ENCODE measurements at regions not wholly inside any gene's neighbourhood (a gene's known extent, or its start where the extent isn't known, plus 50 kb on each side); places are given as distances from the start of the nearest gene placed in this dataset.

DNA sequence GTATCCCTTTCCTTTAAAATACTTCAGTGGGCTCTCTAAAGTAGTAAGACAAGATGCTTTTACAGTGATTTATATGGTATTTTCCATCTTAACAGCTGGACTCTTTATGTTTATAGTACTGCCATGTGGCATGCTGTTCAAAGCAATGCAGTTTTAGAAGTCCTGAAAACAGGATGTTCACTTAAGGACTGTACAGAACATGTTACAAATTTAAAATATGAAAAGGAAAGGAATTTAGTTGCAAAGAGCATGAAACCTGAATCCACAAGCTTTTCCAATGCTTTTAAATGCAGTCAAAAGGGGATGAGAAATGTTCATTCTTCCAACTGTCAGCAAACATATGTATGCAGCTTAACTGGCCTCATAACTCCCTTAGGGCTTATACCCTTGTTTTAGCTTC is 580.2 kb downstream of the EFNA5 start:
- H3K27ac ChIP-seq, result no peak overlapping the region
- TF ChIP-seq, protein P1, sequence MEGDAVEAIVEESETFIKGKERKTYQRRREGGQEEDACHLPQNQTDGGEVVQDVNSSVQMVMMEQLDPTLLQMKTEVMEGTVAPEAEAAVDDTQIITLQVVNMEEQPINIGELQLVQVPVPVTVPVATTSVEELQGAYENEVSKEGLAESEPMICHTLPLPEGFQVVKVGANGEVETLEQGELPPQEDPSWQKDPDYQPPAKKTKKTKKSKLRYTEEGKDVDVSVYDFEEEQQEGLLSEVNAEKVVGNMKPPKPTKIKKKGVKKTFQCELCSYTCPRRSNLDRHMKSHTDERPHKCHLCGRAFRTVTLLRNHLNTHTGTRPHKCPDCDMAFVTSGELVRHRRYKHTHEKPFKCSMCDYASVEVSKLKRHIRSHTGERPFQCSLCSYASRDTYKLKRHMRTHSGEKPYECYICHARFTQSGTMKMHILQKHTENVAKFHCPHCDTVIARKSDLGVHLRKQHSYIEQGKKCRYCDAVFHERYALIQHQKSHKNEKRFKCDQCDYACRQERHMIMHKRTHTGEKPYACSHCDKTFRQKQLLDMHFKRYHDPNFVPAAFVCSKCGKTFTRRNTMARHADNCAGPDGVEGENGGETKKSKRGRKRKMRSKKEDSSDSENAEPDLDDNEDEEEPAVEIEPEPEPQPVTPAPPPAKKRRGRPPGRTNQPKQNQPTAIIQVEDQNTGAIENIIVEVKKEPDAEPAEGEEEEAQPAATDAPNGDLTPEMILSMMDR (conservative IDR thresholded peaks at IDR 0.05), result no peak

DNA sequence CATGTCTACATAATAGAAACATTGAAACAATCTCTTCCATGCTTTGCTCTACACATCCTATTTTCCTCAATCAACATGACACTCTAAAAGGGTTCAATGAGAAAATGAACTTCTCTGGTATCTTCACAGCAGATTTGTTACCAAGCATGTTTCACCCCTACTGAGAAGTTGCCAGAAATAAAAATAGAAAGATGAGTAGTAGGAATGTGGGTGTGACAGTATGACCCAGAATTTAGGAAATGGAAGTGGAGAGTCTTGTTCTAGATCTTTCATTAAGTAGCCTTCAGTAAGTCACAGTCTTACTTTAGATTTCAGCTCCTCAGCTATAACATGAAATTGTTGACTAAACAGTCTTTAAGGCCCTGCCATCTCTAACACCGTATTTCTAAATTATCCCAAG is 581.8 kb downstream of the EFNA5 start:
- no peak overlapping the region for H3K27ac ChIP-seq
- TF ChIP-seq, protein P1 (conservative IDR thresholded peaks at IDR 0.05), result no peak

DNA sequence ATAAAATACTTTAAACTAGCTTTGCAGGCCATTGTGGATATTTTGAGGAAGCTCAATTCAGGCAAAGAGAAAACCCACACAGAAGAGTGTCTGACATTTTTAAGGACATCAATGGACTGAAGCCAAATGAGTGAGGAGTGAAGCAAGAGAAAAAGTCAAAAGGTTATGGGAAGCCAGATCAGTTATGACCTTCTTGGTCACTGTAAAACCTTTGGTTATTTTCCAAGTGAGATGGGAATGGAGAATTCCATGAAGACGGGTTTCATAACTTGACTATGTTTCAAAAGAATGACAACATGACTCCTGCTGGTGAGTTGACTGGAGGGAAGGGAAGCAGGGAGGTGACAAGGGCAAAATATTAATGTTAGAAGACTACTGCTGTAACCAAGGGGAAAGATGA is 585.2 kb downstream of the EFNA5 start:
- H3K27ac ChIP-seq, result no peak overlapping the region
- TF ChIP-seq, protein P1 (conservative IDR thresholded peaks at IDR 0.05), result no peak

DNA sequence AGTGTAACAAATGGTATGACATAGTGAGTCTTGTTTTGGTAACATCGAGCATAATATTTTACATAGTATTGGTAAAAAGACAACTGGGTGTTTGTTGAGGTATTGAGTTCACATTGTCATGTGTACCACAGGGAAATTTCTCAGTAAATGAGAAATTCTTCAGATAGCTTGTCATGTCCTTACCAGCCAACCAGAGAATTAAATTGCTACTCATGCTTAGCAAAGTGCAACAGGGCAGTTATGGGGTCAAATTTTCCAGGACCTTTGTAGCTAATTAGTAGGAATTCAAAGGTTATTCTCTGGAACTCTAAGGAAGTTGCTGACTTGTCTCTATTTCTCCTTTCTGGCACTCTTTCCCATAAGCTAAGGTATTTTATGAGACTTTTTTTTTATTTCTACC is 595.7 kb downstream of the EFNA5 start:
- TF ChIP-seq, protein P1 (conservative IDR thresholded peaks at IDR 0.05), result no peak
- H3K27ac ChIP-seq, result no peak overlapping the region

DNA sequence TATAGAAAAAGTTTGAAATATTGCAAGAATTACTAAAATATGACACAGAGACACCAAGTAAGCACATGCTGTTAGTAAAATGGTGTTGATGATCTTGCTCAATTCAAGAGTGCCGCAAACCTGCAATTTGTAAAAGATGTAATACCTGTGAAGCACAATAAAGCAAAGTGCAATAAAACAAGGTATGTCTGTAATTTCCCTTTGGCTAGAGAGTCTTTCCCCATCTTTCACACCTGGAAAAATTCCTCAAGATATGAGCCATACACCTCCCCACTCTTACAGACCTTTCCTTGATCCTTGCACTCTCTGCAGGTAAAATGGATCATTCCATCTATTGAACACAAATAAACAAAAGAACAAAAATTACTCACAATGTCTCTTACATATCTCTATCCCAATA is 597.8 kb downstream of the EFNA5 start:
- TF ChIP-seq, protein P1 (conservative IDR thresholded peaks at IDR 0.05), result no peak
- H3K27ac ChIP-seq, result no peak overlapping the region

DNA sequence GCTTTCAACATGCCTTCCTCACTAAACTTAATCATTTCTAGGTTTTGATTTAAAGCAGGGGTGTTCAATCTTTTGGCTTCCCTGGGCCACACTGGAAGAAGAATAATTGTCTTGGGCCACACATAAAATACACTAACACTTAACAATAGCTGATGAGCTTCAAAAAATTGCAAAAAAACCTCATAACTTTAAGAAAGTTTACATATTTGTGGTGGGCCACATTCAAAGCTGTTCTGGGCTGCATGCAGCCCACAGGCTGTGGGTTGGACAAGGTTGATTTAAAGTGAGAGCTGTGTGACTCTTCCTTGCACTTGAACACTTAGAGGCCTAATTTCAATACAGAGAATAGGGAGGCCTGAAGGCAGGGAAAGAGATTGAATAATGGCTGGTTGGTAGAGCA is 598.3 kb downstream of the EFNA5 start:
- TF ChIP-seq, protein P1 (conservative IDR thresholded peaks at IDR 0.05), result no peak
- no peak overlapping the region for H3K27ac ChIP-seq

DNA sequence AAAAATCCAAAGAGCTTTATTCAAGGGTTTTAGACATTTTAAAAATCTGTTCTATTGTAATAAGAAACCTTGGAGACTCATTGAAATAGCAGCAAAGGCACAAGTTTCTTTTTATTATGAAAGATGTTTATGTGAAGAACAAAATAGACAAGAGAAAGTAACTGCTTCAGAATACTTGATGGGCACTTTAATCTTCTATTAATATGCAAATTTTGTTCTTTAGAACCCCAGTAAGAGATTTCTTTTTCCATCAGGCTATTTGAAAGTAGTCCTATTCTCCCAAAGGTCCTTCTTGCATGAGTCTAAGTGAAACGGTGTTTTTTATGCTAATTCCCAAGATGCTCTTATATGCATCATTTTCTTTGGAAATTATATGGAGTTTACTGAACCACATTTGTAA is 602.0 kb downstream of the EFNA5 start:
- no peak overlapping the region for H3K27ac ChIP-seq

More for the DNA sequence above, 602.0 kb downstream of the EFNA5 start:
- TF ChIP-seq, protein P1 (conservative IDR thresholded peaks at IDR 0.05), result no peak

All from VCaP (cell line).